A549 (cell line): ENCODE measurements at regions not wholly inside any gene's neighbourhood (a gene's known extent, or its start where the extent isn't known, plus 50 kb on each side); places are given as distances from the start of the nearest gene placed in this dataset.

ENCODE experiments used
- CEBPB ChIP-seq, 2 experiments: fragments of >200 bp in 1 of 2; sonication (Bioruptor Twin) in 1 of 2; formaldehyde crosslinking in 1 of 2; IDR thresholded peaks; 2 replicates each; pipeline ENCODE4 v1.6.1; 2012 to 2016
- CHD4 ChIP-seq: fragments of 200-600 bp; sonication (generic); IDR thresholded peaks from 2 replicates; pipeline ENCODE4 v1.6.1; 2016; ENCODE audit warnings: antibody characterized with exemption, mild to moderate bottlenecking, borderline replicate concordance
- EHF ChIP-seq: fragments of 250-450 bp; sonication (Bioruptor Pico); IDR thresholded peaks from 2 replicates; pipeline ENCODE4 v1.5.0; 2020; ENCODE audit warnings: mild to moderate bottlenecking
- HOXB13 ChIP-seq: fragments of 250-450 bp; sonication (Bioruptor Pico); IDR thresholded peaks from 2 replicates; pipeline ENCODE4 v1.5.0; 2020; ENCODE audit warnings: low read depth, mild to moderate bottlenecking, moderate library complexity
- MYC ChIP-seq: IDR thresholded peaks from 2 replicates; pipeline ENCODE4 v1.6.1; 2012; ENCODE audit warnings: mild to moderate bottlenecking, inconsistent platforms, low read length, improper control_type of control experiment, borderline replicate concordance
- POLR2A ChIP-seq: IDR thresholded peaks from 2 replicates; pipeline ENCODE4 v1.6.1; 2012; ENCODE audit warnings: mild to moderate bottlenecking, low read length
- TP53 ChIP-seq: fragments of 250-450 bp; sonication (Bioruptor Pico); IDR thresholded peaks from 2 replicates; pipeline ENCODE4 v1.5.0; 2021; ENCODE audit warnings: mild to moderate bottlenecking, moderate library complexity
- TF ChIP-seq, protein P1 (sequence below): fragments of >200 bp; sonication (Bioruptor Twin); formaldehyde crosslinking; IDR thresholded peaks from 3 replicates; pipeline ENCODE4 v1.5.1; 2016
- TF ChIP-seq, protein P2 (sequence below): fragments of 150-350 bp; IDR thresholded peaks from 2 replicates; pipeline ENCODE4 v1.6.1; 2014; ENCODE audit warnings: low read depth, mild to moderate bottlenecking, low read length

DNA sequence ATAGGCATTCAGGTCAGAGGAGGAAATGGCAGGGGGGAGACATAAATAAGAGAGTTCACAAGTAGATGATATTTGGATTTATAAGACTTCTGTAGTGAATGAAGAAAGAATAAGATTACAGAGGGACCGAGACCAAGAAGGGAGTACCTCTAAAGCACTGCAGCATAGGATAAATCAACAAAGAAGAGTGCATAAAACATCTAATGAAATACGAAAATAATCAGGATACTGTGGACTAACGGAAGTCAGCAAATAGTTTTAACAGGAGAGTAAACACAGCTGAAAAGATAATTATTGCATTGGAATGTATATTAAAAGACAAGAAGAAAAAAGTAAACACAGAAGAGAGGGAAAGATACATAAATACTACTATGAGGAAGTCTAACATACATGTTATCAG, 921.9 kb upstream of the PRMT6 start:
- TF ChIP-seq, protein P1, sequence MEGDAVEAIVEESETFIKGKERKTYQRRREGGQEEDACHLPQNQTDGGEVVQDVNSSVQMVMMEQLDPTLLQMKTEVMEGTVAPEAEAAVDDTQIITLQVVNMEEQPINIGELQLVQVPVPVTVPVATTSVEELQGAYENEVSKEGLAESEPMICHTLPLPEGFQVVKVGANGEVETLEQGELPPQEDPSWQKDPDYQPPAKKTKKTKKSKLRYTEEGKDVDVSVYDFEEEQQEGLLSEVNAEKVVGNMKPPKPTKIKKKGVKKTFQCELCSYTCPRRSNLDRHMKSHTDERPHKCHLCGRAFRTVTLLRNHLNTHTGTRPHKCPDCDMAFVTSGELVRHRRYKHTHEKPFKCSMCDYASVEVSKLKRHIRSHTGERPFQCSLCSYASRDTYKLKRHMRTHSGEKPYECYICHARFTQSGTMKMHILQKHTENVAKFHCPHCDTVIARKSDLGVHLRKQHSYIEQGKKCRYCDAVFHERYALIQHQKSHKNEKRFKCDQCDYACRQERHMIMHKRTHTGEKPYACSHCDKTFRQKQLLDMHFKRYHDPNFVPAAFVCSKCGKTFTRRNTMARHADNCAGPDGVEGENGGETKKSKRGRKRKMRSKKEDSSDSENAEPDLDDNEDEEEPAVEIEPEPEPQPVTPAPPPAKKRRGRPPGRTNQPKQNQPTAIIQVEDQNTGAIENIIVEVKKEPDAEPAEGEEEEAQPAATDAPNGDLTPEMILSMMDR, result no peak
- TF ChIP-seq HOXB13, result no peak
- TF ChIP-seq MYC, result no peak
- no peak for TF ChIP-seq CEBPB (IDR thresholded peaks at IDR 0.05)
- no peak for TF ChIP-seq TP53
- TF ChIP-seq, protein P2, sequence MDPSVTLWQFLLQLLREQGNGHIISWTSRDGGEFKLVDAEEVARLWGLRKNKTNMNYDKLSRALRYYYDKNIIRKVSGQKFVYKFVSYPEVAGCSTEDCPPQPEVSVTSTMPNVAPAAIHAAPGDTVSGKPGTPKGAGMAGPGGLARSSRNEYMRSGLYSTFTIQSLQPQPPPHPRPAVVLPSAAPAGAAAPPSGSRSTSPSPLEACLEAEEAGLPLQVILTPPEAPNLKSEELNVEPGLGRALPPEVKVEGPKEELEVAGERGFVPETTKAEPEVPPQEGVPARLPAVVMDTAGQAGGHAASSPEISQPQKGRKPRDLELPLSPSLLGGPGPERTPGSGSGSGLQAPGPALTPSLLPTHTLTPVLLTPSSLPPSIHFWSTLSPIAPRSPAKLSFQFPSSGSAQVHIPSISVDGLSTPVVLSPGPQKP, result no peak
- no peak for TF ChIP-seq POLR2A
- TF ChIP-seq CHD4, result no peak
- TF ChIP-seq EHF, result no peak
